ENCODE measurements at regions not wholly inside any gene's neighbourhood (a gene's known extent, or its start where the extent isn't known, plus 50 kb on each side); places are given as distances from the start of the nearest gene placed in this dataset.

- no peak for DNase-seq
These were observed 1115.4 kb downstream of the SLITRK1 start for GRCh38 chr13:82766732-82767321.

GRCh38 chr13:82758044-82758443 is 1124.2 kb downstream of the SLITRK1 start:
- no peak for DNase-seq

- no peak for DNase-seq
These were observed 1131.1 kb downstream of the SLITRK1 start for GRCh38 chr13:82751206-82751605.

- no peak for DNase-seq
These were observed 1132.7 kb downstream of the SLITRK1 start for GRCh38 chr13:82749551-82749950.

- DNase-seq: no peak
These were observed 1134.3 kb downstream of the SLITRK1 start for GRCh38 chr13:82747958-82748357.

GRCh38 chr13:82747291-82747690 is 1135.0 kb downstream of the SLITRK1 start:
- DNase-seq: no peak

- DNase-seq: no peak
These were observed 1141.8 kb downstream of the SLITRK1 start for GRCh38 chr13:82740442-82740841.

- no peak for DNase-seq
These were observed 1142.4 kb downstream of the SLITRK1 start for GRCh38 chr13:82739881-82740280.

- no peak for DNase-seq
These were observed 1152.9 kb downstream of the SLITRK1 start for GRCh38 chr13:82729401-82729800.

- DNase-seq: no peak
These were observed 1161.3 kb downstream of the SLITRK1 start for GRCh38 chr13:82720986-82721385.

GRCh38 chr13:82719987-82720386 is 1162.3 kb downstream of the SLITRK1 start:
- DNase-seq: no peak

GRCh38 chr13:82717249-82717648 is 1165.0 kb downstream of the SLITRK1 start:
- DNase-seq: no peak

- DNase-seq: no peak
These were observed 1168.4 kb downstream of the SLITRK1 start for GRCh38 chr13:82713687-82714405.

- no peak for DNase-seq
These were observed 1179.8 kb downstream of the SLITRK1 start for GRCh38 chr13:82702513-82702912.

- no peak for DNase-seq
These were observed 1181.3 kb downstream of the SLITRK1 start for GRCh38 chr13:82701020-82701419.

- no peak for DNase-seq
These were observed 1183.3 kb downstream of the SLITRK1 start for GRCh38 chr13:82698941-82699340.

- no peak for DNase-seq
These were observed 1183.9 kb downstream of the SLITRK1 start for GRCh38 chr13:82698383-82698782.

GRCh38 chr13:82693607-82694006 is 1188.7 kb downstream of the SLITRK1 start:
- DNase-seq: no peak

- DNase-seq: no peak
These were observed 1193.8 kb downstream of the SLITRK1 start for GRCh38 chr13:82688400-82688994.

GRCh38 chr13:82687884-82688283 is 1194.4 kb downstream of the SLITRK1 start:
- DNase-seq: no peak

- DNase-seq: no peak
These were observed 1200.7 kb downstream of the SLITRK1 start for GRCh38 chr13:82681535-82681934.

GRCh38 chr13:82678052-82678451 is 1204.2 kb downstream of the SLITRK1 start:
- DNase-seq: no peak

GRCh38 chr13:82675024-82675423 is 1207.2 kb downstream of the SLITRK1 start:
- no peak for DNase-seq

GRCh38 chr13:82674546-82674945 is 1207.7 kb downstream of the SLITRK1 start:
- no peak for DNase-seq

All from COR-L47 (cell line).